RWPE1 (cell line): ENCODE measurements at regions not wholly inside any gene's neighbourhood (a gene's known extent, or its start where the extent isn't known, plus 50 kb on each side); places are given as distances from the start of the nearest gene placed in this dataset.

Experiments used
- CTCF ChIA-PET: fragments of 350-600 bp; sonication (Branson Sonifier 250); formaldehyde crosslinking; extraction: SDS; loops from one replicate; lab custom pipeline; 2021; lab: Yijun Ruan, JAX
- POLR2A ChIA-PET: fragments of 400-600 bp; formaldehyde crosslinking; extraction: SDS; loops from one replicate; lab custom pipeline; 2020; ENCODE audit warnings: antibody characterized with exemption; ENCODE audit not compliant: low non-redundant PET; lab: Yijun Ruan, JAX
- DNase-seq: peaks from one replicate; pipeline ENCODE4 v3.0.0; 2012; ENCODE audit warnings: low spot score
- H3K27ac ChIP-seq: fragments of 450-650 bp; 2 replicates; pipeline ENCODE4 v1.5.1; 2017
- CTCF ChIP-seq: fragments of 450-650 bp; conservative IDR thresholded peaks from 2 replicates; pipeline ENCODE4 v1.5.1; 2017; ENCODE audit warnings: low read depth, mild to moderate bottlenecking

GRCh38 chr5:165360784-165361542 lies 1855.5 kb downstream of the MAT2B start:
- TF ChIP-seq CTCF, result no peak
- POLR2A ChIA-PET, result no interaction called here
- DNase-seq, result no peak
- CTCF ChIA-PET, result no interaction called here
- no peak overlapping the region for H3K27ac ChIP-seq

GRCh38 chr5:165370233-165370632 lies 1864.8 kb downstream of the MAT2B start:
- no peak overlapping the region for H3K27ac ChIP-seq
- ChIA-PET CTCF (no interaction called here), POLR2A (no interaction called here)
- TF ChIP-seq CTCF, result no peak
- no peak for DNase-seq

DNA sequence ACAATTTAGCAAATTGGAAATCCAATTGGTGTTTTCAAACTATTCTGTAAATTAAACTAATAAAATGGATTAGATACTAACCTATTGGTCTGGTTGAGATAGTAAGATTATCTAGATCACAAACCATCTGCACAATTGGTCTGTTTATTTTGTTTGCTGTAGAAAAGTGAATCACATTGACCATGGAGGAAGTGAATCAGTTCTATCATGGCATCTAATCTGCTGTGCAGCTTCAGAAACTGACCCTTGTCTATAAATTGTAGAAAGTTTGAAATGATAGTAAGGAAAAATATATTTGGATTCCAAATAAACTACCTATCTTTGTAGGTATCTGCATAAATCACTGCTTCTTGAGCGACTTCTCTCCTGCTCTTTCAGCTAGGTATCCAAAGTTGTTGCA lies 1865.4 kb downstream of the MAT2B start:
- no peak overlapping the region for H3K27ac ChIP-seq
- CTCF ChIA-PET, result interaction anchor here (0.7 kb wide), 1 partner anchor 64 kb away, joined by 3 read pairs; no protein-coding TSS in a partner anchor
- no peak for DNase-seq
- no peak for TF ChIP-seq CTCF
- POLR2A ChIA-PET, result no interaction called here

- DNase-seq, result no peak
- H3K27ac ChIP-seq, result no peak overlapping the region
- ChIA-PET CTCF (no interaction called here), POLR2A (no interaction called here)
- no peak for TF ChIP-seq CTCF
These were observed 1869.8 kb downstream of the MAT2B start for GRCh38 chr5:165375201-165375600.

- no peak overlapping the region for H3K27ac ChIP-seq
- TF ChIP-seq CTCF, result no peak
- POLR2A ChIA-PET, result no interaction called here
- DNase-seq, result no peak
- CTCF ChIA-PET, result interaction anchor here (0.5 to 1.0 kb wide), 2 partner anchors 18 to 29 kb away, joined by 3 read pairs; no protein-coding TSS in a partner anchor
These were observed 1888.4 kb downstream of the MAT2B start for GRCh38 chr5:165393839-165394238.

- no peak for DNase-seq
- POLR2A ChIA-PET, result no interaction called here
- H3K27ac ChIP-seq, result no peak overlapping the region
- CTCF ChIA-PET, result interaction anchor here (0.6 kb wide), 1 partner anchor 50 kb away, joined by 4 read pairs; no protein-coding TSS in a partner anchor
- TF ChIP-seq CTCF, result no peak
These were observed 1892.1 kb downstream of the MAT2B start for GRCh38 chr5:165397516-165397915.
